ENCODE measurements at regions not wholly inside any gene's neighbourhood (a gene's known extent, or its start where the extent isn't known, plus 50 kb on each side); places are given as distances from the start of the nearest gene placed in this dataset. TPM values are rescaled to one million over a fixed set of nuclear protein-coding genes. Genes with fewer than 3 reads are reported as not detected.

Small RNA genes lying in the stretch of these regions (small RNA-seq; reads per million reads assigned to genes)
- gene RNU6-1323P (ENCODE audit: insufficient read depth): not detected

Data from mesendoderm (in vitro differentiated cells).